ENCODE measurements at regions not wholly inside any gene's neighbourhood (a gene's known extent, or its start where the extent isn't known, plus 50 kb on each side); places are given as distances from the start of the nearest gene placed in this dataset.

GRCh38 chr2:600542-601386 lies 76.4 kb downstream of the TMEM18 start:
- Histone ChIP-seq H3K4me3 (ENCODE audit: low read depth, low read length) (no peak overlapping the region), H3K36me3 (ENCODE audit: control insufficient read depth, insufficient read depth, low read length) (no peaks in the 10 kb centered on the region), H3K27me3 (ENCODE audit: control insufficient read depth, insufficient read depth, low read length) (no peaks in the 10 kb centered on the region)
- no peak for DNase-seq (ENCODE audit: low read depth)
- TF ChIP-seq CTCF (IDR thresholded peaks at IDR 0.05; ENCODE audit: insufficient read depth, low read length, poor library complexity, severe bottlenecking): no peak

- no peak overlapping the region for H3K4me3 ChIP-seq (ENCODE audit: low read depth, low read length)
- TF ChIP-seq CTCF (IDR thresholded peaks at IDR 0.05; ENCODE audit: insufficient read depth, low read length, poor library complexity, severe bottlenecking): no peak
- DNase-seq (ENCODE audit: low read depth): no peak
- no peaks in the 10 kb centered on the region for H3K36me3 ChIP-seq (ENCODE audit: control insufficient read depth, insufficient read depth, low read length)
- H3K27me3 ChIP-seq (ENCODE audit: control insufficient read depth, insufficient read depth, low read length): no peaks in the 10 kb centered on the region
These were observed 77.6 kb downstream of the TMEM18 start for GRCh38 chr2:599601-600000.

- no peak for DNase-seq (ENCODE audit: low read depth)
- Histone ChIP-seq H3K4me3 (ENCODE audit: low read depth, low read length) (no peak overlapping the region), H3K36me3 (ENCODE audit: control insufficient read depth, insufficient read depth, low read length) (no peaks in the 10 kb centered on the region), H3K27me3 (ENCODE audit: control insufficient read depth, insufficient read depth, low read length) (no peaks in the 10 kb centered on the region)
- no peak for TF ChIP-seq CTCF (IDR thresholded peaks at IDR 0.05; ENCODE audit: insufficient read depth, low read length, poor library complexity, severe bottlenecking)
These were observed 79.0 kb downstream of the TMEM18 start for GRCh38 chr2:598058-598802.

GRCh38 chr2:595831-596592 lies 81.2 kb downstream of the TMEM18 start:
- no peaks in the 10 kb centered on the region for H3K36me3 ChIP-seq (ENCODE audit: control insufficient read depth, insufficient read depth, low read length)
- DNase-seq (ENCODE audit: low read depth): no peak

More at GRCh38 chr2:595831-596592, 81.2 kb downstream of the TMEM18 start:
- no peak overlapping the region for H3K4me3 ChIP-seq (ENCODE audit: low read depth, low read length)
- no peak for TF ChIP-seq CTCF (IDR thresholded peaks at IDR 0.05; ENCODE audit: insufficient read depth, low read length, poor library complexity, severe bottlenecking)
- H3K27me3 ChIP-seq (ENCODE audit: control insufficient read depth, insufficient read depth, low read length): no peaks in the 10 kb centered on the region
